ENCODE measurements at regions not wholly inside any gene's neighbourhood (a gene's known extent, or its start where the extent isn't known, plus 50 kb on each side); places are given as distances from the start of the nearest gene placed in this dataset.
A peak's percentile ranks its signal among the peaks of the same experiment; 100 is the strongest.
"Not testable (repeated sequence)": the region's sequence is repeated elsewhere in the genome, so short reads cannot be mapped to it uniquely, and the experiment has no call there.

DNA sequence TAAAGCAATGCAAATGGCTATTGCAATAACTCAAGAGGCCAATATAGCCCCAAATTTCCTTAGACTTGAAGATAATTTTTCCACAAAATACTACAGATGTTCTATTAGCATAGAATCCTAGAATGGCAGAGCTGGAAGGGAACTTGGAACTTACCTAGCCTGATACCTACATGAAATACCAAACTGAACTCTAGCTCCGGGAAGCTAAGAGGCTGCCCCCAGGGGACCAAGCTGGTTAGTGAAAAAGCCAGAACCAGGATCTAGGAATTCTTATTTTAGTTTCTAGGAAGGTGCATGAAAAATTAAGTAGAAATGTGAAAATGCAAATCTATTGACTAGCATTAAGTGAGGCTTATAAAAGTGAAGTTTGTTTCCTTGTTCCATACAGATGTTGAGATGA lies 256.0 kb upstream of the CBLB start:
- DNase-seq: no peak

DNA sequence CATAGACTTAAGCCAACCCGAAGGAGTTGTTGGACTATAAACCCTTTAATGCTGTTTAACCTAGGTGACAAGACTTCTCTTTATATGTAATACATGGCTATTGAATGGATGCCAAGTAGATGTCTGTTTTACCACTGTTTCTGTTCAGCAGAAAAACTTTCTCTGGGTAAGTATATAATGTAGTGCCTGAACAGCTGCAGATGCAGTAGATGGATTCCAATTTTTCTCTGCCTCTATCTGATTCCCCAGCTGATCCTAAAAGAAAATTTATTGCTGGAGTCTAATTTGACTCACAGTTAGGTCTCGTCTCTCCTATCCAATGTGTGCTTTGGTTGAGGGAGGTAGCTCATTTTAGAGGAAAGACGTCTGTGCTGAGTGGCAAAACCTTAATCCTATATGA lies 256.5 kb upstream of the CBLB start:
- DNase-seq: no peak

DNA sequence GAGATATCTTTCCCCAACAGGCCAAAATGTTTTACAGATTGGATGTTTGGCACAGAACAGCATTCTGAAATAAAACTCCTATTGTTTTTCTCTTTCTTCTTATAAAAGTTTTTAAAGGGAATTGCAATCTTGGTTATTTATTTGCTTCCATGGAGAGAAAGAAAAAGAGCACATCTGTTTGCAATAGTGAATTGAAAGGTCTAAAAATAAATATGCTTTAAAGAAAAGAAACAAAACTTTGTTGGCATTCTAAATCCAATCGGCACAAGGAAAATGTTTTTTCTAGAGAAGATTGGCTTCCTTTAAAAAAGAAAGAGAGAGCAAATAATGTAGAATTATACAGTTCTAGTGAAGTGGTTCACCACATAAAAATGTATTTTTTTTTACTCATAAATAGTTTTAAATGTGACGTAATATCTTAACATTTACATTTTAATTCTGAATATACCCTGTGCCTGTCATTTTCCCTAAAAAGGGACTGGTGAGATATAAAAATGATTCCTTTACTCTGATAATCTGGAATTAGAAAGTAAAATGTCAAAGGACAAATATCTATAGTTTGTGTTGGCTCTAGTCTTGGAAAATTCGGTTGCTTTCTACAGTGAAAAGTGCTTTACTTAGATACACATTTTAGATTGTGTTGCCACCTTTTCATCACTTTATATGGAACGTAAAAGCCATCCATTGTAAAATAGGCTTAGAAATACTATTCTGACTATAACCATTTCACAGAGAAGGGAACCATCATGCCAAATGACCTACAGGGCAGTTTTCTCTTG lies 257.4 kb upstream of the CBLB start:
- DNase-seq: no peak

DNA sequence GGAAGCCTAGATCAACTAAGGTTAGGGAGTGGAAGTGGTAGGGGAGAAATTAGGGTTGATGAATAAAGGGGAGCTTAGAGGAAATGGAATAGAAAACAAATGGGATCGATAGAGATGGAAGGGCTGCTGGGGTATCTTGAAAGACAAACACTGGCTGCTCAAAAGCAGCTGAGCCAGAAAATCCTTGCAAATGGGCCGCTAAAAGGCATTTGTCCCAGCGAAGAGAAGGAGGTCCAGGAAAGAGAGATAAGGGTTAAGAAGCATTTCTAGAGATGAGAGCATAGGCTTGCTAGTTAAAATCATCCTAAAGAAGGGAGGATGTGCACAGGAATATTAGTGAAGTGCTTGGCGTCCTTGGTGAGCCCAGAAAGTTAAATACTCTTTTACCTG lies 258.0 kb upstream of the CBLB start:
- DNase-seq: no peak

DNA sequence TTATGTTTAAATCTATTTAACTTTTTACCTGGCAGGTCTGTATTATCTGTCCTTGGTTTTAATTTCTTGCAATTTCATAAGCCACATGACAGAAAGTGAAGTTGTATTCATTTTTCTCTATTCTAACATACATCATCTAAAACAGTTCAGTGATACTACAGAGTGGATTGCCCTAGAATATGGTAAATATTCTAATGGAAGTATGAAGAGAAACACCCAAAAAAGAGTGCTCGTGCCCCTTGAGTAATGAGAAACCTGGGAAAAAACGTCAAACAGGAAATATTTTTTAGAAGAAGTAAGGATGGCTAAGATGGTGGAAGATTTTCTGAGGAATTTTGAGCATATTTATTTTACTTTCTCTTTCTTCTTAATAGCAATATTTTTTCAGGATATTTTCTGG lies 261.1 kb upstream of the CBLB start:
- DNase-seq: no peak

DNA sequence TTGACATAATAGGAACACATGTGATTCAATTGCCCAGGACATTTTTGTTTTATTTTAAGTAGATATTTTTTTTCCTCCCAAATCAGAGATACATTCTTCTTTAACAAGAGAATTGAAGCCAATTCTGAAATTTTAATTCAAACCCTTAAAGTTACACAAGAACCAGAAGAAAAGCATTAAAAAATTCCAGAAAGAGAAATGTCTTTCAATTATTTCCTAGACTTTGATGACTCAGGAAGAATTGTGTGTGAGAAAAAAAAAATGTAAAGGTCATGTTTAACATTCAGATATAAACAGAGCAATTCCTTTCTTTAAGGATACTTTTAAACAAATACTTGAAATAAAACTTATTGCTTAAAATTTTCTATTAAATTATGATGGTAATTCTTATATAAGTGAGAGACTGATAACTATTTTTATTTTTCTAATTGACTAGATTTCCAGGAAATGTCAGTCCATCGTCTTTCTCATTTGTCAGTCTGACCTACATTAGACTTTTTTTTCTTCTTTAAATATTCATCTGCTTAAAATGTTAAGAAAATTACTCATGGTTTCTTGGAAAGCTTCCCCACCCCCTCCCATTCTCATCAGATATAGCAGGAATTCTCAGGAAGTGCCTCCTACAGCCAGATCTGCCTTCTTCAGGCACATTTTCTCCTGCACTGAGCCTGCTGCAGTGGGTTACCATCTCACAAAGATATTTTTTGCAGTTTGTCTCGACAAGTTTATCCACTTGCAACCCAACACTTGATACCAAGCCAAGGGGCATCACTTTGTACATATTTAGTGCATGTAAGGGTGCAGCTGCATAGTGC lies 261.8 kb upstream of the CBLB start:
- DNase-seq: no peak

DNA sequence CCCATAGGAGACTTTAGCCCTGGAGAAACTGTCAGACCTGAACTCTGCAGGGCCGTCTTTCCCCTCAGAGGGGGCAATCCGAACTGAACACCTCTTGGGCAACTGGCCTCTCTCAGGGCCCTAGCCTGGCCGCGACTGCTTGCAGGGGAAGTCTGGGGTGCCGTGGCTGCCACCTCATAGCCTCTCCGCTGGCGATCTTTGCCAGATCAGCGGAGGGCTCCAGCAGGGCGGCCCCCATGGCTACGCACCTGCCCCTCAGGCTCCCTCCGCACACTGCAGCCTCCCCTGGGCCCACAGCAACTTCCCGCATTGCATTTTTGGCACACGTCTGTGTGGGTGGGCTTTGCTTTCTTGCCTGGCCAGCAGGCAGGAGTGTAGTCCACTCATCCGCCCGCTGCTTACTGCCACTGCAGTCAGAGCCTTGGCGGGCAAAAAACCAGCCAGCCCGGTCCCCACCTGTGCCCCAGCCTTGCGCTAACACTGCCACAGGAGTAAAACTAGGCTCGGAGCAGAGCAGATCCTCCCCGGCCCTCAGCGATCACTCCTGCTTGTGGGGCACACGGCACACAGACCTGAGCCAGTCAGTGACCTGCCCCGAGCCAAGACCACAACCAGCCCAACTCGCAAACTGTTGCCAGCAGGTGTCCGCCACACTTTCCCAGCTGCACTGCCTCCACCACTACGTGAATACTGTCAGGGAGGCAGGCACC lies 266.8 kb upstream of the CBLB start:
- DNase-seq: no peak

DNA sequence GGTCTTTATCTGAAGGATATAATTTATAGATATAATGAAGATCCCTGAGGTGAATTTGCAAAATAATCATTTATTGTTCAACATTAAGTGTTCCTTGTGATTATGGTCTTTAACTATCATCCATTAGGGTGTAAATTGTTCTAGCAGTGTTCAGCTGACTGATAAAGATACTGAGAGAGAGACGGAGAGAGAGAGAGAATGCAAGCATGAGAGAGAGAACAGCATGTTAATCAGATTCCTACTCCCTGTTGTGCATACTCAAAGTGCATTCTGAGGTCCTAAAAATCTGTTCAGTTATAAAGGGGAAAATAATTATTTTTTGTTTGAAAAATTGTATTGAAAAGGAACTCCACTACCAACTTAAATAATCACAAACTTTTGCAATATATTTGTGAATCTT lies 271.0 kb upstream of the CBLB start:
- DNase-seq: no peak

DNA sequence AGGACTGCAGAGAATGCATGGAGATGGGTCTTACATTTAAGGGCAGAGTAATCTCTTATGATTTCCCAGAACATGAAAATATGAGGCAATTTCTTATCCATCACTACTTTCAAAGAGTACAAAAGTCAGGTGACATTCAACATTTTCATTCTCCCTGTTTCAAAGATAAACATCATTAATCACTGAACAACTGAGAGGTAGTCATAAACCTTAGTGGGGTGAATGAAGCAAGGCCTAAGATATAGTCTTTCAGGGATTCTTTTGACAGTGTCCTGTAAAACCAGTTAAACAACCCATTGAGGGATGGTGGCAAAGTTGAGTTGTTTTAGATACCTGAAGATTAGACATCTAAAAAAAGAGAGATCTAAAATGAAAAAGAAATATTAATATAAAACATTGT lies 271.6 kb upstream of the CBLB start:
- no peak for DNase-seq

DNA sequence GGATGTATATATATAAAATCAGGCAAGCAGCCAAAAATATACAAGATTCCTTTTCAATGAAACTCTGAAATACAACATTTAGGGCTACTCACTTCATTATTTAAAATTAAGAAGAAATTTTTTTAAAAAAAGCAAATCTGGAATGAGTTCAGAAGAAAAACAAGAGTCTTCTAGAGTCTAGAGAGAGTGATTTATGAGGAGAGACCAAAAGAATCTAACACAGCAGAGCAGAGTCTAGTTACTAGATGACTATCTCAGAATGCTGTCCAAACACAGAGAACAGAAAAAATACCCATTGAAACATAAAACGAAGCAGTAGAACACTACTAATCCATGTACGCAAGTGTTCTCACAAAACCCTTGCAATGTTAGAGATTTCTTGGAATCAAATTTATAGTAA lies 275.2 kb upstream of the CBLB start:
- DNase-seq: no peak

DNA sequence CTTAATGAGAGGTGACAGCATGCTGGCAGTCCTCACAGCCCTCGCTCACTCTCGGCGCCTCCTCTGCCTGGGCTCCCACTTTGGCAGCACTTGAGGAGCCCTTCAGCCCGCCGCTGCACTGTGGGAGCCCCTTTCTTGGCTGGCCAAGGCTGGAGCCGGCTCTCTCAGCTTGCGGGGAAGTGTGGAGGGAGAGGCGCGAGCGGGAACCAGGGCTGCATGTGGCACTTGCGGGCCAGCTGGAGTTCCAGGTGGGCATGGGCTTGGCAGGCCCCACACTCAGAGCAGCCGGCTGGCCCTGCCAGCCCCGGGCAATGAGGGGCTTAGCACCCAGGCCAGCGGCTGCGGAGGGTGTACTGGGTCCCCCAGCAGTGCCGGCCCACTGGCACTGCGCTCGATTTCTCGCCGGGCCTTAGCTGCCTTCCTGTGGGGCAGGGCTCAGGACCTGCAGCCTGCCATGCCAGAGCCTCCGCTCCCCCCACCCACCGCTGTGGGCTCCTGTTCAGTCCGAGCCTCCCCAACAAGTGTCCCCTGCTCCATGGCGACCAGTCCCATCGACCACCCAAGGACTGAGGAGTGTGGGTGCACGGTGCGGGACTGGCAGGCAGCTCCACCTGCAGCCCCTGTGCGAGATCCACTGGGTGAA lies 279.7 kb upstream of the CBLB start:
- DNase-seq: not testable (repeated sequence)

DNA sequence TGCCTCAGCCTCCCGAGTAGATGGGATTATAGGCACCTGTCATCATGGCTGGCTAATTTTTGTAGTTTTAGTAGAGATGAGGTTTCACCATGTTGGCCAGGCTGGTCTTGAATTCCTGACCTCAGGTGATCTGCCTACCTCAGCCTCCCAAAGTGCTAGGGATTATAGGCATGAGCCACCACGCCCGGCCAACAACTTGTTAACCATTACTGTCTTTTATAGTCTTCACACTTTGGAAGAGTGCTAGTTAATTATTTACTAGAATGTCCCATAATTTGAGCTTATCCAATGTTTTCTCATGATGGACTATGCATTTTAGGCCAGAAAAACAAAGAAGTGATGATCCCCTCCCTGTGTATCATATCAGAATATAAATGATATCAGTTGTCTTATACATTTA lies 288.6 kb upstream of the CBLB start:
- DNase-seq: no peak

DNA sequence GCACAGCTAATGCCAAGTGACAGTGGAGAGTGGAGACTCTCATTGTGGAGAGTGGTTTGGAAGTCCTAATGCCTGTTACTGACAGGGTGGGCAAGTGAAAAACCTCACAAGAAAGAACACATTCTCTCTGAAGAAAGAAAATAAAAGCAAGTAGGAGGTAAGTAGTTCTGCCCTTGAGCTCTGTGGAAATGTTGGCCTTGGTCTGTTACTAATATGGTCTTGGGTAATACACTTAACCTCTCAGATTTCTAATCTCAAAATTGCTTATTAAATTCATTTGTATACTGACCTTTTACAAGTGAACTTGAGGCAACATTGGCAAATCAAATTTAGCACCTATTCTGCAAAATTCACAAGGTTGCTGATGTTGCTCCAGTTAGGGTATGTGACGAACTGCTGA lies 291.6 kb upstream of the CBLB start:
- no peak for DNase-seq

DNA sequence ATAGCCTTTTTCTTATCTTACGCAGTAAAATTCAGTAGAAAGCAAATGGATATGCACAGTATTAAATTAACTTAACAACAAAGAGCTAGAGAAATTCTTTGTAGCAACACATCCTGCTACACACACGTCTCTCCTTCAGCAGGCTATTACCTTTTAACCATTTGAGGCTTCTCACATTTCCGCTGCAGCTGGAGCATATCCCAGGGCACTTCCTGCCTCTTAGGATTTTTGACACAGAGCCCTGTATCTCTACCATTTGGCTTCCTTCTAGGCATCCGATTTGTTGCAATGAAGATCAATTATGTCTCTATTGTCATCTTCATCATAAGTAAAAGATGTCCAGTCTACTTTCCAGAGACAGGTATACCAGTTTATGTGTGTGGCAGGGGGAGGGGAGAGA lies 292.4 kb upstream of the CBLB start:
- DNase-seq: no peak

DNA sequence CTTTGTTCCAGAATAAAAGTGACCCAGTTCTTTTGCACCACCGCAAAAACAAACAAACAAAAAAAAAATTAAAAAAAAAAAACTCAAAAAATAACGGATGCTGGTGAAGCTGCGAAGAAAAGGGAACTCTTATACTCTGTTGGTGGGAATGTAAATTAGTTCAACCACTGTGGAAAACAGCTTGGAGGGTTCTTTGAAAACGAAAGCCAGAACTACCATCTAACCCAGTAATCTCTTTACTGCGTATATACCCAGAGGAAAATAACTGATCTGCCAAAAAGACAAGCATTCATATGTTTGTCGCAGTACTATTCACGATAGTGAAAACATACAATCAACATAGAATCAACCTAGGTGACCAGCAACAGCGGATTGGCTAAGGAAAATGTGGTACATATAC lies 298.9 kb upstream of the CBLB start:
- DNase-seq: no peak

DNA sequence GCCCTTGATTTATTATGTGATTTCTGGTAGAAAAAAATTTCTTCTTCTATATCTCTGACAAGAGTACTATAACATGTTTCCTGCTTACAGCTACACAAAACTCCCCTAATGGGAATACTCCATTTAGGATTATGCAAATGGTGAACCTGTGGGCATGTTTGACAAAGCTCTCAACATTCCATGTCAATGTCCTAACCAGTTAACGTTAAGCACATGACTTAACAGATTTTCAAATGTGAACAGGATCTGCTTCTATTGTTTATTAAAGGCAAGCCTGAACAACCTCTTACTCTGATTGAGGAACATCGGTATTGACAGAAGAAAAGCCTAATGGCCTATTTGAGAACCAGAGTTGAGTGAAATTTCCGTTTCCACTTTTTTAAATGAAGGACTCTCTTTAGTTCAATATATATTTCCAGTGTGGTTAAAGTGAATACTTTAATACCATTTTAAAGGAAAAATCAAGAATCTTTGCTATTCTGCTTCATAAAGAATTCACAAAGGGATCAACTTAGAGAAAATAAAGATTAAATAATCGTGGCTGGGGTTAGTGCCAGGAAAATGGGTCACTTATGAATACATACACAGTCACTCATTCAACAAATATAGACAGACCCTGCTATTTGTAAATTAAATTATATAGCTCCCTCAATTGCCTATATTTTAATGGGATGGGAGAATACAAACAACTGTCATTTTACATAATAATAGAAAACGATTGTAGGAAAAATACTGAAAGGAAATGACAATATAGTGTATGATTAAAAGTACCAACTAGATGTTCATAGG lies 300.3 kb upstream of the CBLB start:
- DNase-seq: no peak

DNA sequence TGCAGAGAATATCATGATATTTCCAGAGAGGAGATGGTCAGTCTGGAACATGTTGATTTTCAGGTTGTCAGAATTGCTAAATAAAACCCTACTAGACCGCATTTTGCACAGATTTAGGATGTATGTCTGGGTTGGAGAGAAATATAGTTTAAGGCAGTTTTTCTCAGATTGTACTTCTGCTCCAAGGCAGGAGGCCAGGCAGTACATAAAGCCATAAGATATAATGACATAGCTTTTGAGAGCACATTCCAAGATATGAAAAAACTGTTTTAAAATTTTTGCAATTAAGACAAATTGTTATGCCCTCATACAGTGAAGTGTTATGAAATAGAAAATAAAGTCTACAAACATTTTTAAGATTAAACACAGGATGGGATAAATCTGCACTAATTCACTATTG lies 301.8 kb upstream of the CBLB start:
- no peak for DNase-seq

DNA sequence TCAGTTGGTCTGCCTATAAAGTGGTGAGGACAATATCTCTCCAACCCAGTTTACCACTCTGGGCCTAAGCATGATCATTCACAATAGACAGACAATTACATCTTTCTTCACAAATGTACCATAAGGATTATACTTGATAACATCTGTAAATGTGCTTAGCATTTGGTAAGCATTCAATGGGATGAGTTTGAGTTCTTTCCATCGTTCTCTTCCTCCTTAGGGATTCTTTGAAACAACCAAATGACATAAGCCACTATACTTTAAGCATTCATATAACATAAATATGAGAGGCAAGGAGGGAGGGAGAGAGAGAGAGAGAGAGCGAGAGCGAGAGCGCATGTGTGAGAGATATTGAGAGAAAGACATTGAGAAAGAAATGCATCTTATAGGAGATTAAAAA lies 303.3 kb upstream of the CBLB start:
- no peak for DNase-seq

DNA sequence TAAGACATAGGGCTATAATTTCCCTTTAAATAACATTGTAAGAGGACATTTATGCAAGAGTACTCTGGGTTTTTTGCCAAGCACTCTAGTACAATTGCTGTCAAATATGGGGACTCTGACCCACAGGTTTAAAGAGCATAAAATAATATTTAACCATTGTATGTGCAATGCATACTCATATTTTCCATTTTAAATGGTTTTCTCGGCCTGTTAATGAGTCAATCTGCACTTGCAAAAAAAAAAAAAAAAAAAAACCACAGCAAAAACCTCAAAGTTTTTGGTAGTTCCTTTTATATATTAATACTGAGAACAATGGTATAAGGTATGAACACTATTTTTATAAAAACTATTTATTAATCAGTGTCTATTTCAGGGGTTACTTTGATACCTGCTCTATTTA lies 304.0 kb upstream of the CBLB start:
- DNase-seq: peak in 1 of 5 experiments; percentile 82

DNA sequence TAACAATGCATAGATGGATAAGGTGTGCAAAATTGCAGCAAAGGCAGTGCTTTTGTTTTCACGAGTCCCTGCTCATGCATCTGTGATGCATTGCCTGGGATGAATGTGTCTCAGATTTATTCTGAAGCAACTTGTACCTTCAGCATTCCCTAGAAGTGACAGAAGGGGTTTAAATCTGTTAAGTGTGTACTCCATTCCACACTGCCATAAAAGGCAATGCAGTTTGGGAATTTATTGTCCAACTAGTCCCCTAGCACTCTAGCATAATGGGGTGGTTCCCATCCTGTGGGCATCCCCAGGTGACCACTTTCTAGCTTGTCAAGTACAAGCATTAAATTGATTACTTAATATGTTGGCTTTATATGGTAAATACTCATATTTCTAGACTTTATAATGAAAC lies 306.5 kb upstream of the CBLB start:
- DNase-seq: no peak

DNA sequence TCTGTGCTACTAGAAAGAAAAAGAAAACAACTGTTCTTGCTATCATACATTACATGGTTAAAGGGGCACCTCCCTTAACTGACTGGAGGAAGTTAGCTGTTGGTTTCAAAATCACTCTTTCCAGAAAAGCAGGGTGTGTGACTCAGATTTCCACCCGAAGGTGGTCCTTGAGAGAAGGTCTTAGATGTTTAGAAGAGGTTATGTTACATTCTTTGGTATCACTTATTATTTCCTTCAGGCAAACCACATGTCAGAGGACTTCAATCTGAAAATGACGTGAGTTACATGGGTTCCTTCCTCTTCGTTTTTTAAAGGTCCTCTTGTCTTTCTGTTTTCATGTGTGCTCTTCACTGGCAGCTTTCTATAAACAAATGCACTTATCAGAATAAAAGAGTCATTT lies 307.9 kb upstream of the CBLB start:
- DNase-seq: peak in 3 of 5 experiments; percentile 21 to 96 (median 67)

DNA sequence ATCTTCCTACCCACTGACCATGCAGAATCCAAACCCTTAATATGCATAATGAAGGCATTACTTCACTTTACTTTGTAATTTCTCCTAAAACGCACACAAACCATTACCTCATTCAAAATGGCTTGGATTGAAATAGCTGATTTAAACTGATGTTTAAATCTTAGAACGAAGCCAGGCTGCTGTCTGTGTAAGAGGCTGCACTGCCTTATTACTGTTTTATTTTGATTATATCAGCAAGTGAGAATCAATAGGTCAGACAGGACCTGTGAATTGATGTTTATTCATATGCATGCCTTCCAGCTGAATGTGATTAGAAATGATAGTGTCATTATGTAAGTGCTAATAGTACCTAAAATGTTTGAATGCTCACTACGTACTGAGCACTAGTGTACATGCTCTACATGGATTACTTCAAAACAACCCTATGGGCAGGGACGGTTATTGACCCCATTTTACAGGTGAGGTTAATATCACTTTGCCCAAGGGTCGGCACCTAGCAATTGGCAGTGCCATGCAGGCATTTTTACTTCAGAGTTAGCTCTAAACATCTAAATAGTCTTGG lies 314.2 kb upstream of the CBLB start:
- DNase-seq: no peak

Measured in T-helper 2 cell (primary cell).